GM20000 (cell line): ENCODE measurements at regions not wholly inside any gene's neighbourhood (a gene's known extent, or its start where the extent isn't known, plus 50 kb on each side); places are given as distances from the start of the nearest gene placed in this dataset.

ENCODE experiments used
- DNase-seq: peaks from one replicate; pipeline ENCODE4 v3.0.0; 2012; ENCODE audit warnings: low spot score
- CTCF ChIP-seq: IDR thresholded peaks from 2 replicates; pipeline ENCODE4 v1.5.1; 2012; ENCODE audit warnings: mild to moderate bottlenecking, control low read depth; ENCODE audit errors: extremely low read depth, missing control alignments

- DNase-seq: no peak
- no peak for TF ChIP-seq CTCF
Observed at GRCh38 chr1:8084913-8085312, 58.8 kb upstream of the ERRFI1 start.

GRCh38 chr1:8083739-8084484, 57.8 kb upstream of the ERRFI1 start:
- DNase-seq: no peak
- TF ChIP-seq CTCF: no peak

GRCh38 chr1:8082945-8083344, 56.8 kb upstream of the ERRFI1 start:
- DNase-seq: no peak
- TF ChIP-seq CTCF: no peak

- no peak for DNase-seq
- no peak for TF ChIP-seq CTCF
Observed at GRCh38 chr1:8078176-8078671, 52.1 kb upstream of the ERRFI1 start.

- DNase-seq: no peak
- TF ChIP-seq CTCF: no peak
Observed at GRCh38 chr1:8077602-8078001, 51.5 kb upstream of the ERRFI1 start.

GRCh38 chr1:8077120-8077573, 51.0 kb upstream of the ERRFI1 start:
- TF ChIP-seq CTCF: no peak
- DNase-seq: no peak

GRCh38 chr1:8076176-8076575, 50.1 kb upstream of the ERRFI1 start:
- TF ChIP-seq CTCF: no peak
- no peak for DNase-seq
